Lung (tissue), 11 donors: ENCODE measurements at regions not wholly inside any gene's neighbourhood (a gene's known extent, or its start where the extent isn't known, plus 50 kb on each side); places are given as distances from the start of the nearest gene placed in this dataset.

Source experiments
- ATAC-seq: fragments of 200-7000 bp; cut with Tn5 transposase; one replicate; pipeline ENCODE4 v1.9.1; 2020; ENCODE audit warnings: moderate number of reproducible peaks; ENCODE audit not compliant: insufficient read depth, low FRiP score
- DNase-seq, 3 donors: peaks; one replicate each; pipeline ENCODE4 v3.0.0-alpha.2; 2013 to 2017
- H3K27ac ChIP-seq, 2 donors: one replicate each; pipeline ENCODE4 v1.5.1; 2013; ENCODE audit warnings: mild to moderate bottlenecking in 2 of 2, moderate library complexity in 2 of 2, control low read depth in 1 of 2, inconsistent platforms in 1 of 2, low read depth in 1 of 2, low read length in 1 of 2
- H3K27me3 ChIP-seq, 3 donors: one replicate each; pipeline ENCODE4 v1.5.1; 2013; ENCODE audit warnings: low read length in 2 of 3; ENCODE audit not compliant: control insufficient read depth in 3 of 3, insufficient read depth in 3 of 3
- H3K36me3 ChIP-seq, 4 donors: one replicate each; pipeline ENCODE4 v1.5.1; 2013; ENCODE audit warnings: low read length in 4 of 4, mild to moderate bottlenecking in 1 of 4, moderate library complexity in 1 of 4; ENCODE audit not compliant: control insufficient read depth in 4 of 4, insufficient read depth in 4 of 4
- H3K4me1 ChIP-seq, 5 donors: one replicate each; pipeline ENCODE4 v1.5.1; 2013; ENCODE audit warnings: low read length in 5 of 5, mild to moderate bottlenecking in 2 of 5, moderate library complexity in 1 of 5; ENCODE audit not compliant: control insufficient read depth in 5 of 5, insufficient read depth in 5 of 5
- H3K4me3 ChIP-seq: one replicate; pipeline ENCODE4 v1.5.1; 2013; ENCODE audit warnings: mild to moderate bottlenecking, control low read depth, moderate library complexity
- H3K9ac ChIP-seq, 2 donors: one replicate each; pipeline ENCODE4 v1.5.1; 2013; ENCODE audit warnings: low read length in 2 of 2, control low read depth in 1 of 2; ENCODE audit not compliant: insufficient read depth in 1 of 2
- H3K9me3 ChIP-seq, 4 donors: one replicate each; pipeline ENCODE4 v1.5.1; 2013; ENCODE audit warnings: low read length in 3 of 4, mild to moderate bottlenecking in 1 of 4, moderate library complexity in 1 of 4; ENCODE audit not compliant: control insufficient read depth in 4 of 4, insufficient read depth in 3 of 4
- WGBS, 2 donors: extraction: QIAGEN DNeasy Blood & Tissue Kit; methylation state at CpG; one replicate each; pipeline ENCODE4 v1.1.7; 2013; 5-methylcytosine and 5-hydroxymethylcytosine counted together
- TF ChIP-seq, protein P1 (sequence below): IDR thresholded peaks from 2 replicates; pipeline ENCODE4 v1.5.1; 2012; ENCODE audit warnings: mild to moderate bottlenecking; ENCODE audit errors: control extremely low read depth, extremely low read depth
- donor health status: control.
- donor health status: control.
- donor health status: Bipolar disorder and iron deficiency.
- donor health status: healthy.
- donor health status: DM: yes; HTN: yes; CAD: no.

DNA sequence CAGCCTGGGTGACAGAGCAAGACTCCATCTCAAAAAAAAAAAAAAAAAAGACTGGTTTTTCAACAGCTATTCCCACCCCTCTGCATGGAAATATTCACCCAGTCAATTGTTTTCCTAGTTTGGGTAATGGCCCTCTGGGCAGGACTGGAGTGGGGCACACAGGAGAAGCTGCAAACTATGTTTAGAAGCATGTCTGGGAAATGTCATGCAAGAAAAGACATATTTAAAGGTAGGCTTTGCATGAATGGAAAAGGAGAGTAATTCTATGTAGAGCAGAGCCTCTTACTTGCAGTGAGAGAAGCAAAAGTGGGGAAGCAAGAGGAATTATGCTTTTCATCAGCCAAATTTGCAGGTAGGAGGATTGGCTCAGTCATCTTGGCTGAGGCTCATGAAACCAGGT lies 276.5 kb upstream of the PLEKHG7 start:
- TF ChIP-seq, protein P1, sequence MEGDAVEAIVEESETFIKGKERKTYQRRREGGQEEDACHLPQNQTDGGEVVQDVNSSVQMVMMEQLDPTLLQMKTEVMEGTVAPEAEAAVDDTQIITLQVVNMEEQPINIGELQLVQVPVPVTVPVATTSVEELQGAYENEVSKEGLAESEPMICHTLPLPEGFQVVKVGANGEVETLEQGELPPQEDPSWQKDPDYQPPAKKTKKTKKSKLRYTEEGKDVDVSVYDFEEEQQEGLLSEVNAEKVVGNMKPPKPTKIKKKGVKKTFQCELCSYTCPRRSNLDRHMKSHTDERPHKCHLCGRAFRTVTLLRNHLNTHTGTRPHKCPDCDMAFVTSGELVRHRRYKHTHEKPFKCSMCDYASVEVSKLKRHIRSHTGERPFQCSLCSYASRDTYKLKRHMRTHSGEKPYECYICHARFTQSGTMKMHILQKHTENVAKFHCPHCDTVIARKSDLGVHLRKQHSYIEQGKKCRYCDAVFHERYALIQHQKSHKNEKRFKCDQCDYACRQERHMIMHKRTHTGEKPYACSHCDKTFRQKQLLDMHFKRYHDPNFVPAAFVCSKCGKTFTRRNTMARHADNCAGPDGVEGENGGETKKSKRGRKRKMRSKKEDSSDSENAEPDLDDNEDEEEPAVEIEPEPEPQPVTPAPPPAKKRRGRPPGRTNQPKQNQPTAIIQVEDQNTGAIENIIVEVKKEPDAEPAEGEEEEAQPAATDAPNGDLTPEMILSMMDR: no peak
- H3K9me3 ChIP-seq: no peaks in the 10 kb centered on the region
- no peak overlapping the region for H3K9ac ChIP-seq
- no peak for ATAC-seq
- H3K36me3 ChIP-seq: no peaks in the 10 kb centered on the region
- H3K4me1 ChIP-seq: peaks cover 0 to 6% (median 0%) of the 10 kb centered on the region in 5 donors
- H3K4me3 ChIP-seq: no peak overlapping the region
- no peaks in the 10 kb centered on the region for H3K27me3 ChIP-seq
- no peak overlapping the region for H3K27ac ChIP-seq
- DNase-seq: no peak

- WGBS, 2 donors: 98 to 100% methylated on average over 1 of the region's 1 CpG
- Histone ChIP-seq H3K36me3 (no peaks in the 10 kb centered on the region), H3K27me3 (no peaks in the 10 kb centered on the region), H3K9ac (no peak overlapping the region), H3K4me3 (no peak overlapping the region), H3K9me3 (no peaks in the 10 kb centered on the region), H3K4me1 (peaks cover 0 to 6% (median 0%) of the 10 kb centered on the region in 5 donors), H3K27ac (no peak overlapping the region)
- TF ChIP-seq, protein P1: no peak
- DNase-seq: no peak
- ATAC-seq: no peak
These were observed 277.6 kb upstream of the PLEKHG7 start for GRCh38 chr12:92425165-92425564.

DNA sequence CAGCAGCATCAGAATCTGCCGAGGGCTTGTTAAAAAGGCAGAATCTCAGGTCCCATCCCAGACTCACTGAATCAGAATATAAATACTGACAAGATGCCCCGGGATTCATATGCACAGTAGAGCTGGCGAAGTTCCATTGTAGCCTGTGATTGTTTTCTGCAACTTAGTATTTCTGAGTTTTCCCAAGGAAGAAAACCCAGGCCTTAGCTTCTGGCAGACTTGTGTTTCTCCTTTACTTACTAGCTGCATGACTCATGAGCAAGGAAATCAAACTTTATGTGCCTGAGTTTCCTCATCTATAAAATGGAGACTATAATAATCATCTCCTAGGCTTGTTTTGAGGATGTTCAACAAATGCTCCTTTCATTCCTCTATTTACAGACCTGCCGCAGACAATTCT lies 278.5 kb upstream of the PLEKHG7 start:
- Histone ChIP-seq H3K9me3 (no peaks in the 10 kb centered on the region), H3K27me3 (no peaks in the 10 kb centered on the region), H3K4me1 (peaks cover 0 to 6% (median 0%) of the 10 kb centered on the region in 5 donors), H3K9ac (no peak overlapping the region), H3K4me3 (no peak overlapping the region), H3K27ac (no peak overlapping the region), H3K36me3 (no peaks in the 10 kb centered on the region)
- WGBS, 2 donors: 82 to 88% methylated on average over 4 of the region's 4 CpGs
- ATAC-seq (no peak), DNase-seq (peak in 2 of 3 donors; percentile 9 to 22)
- TF ChIP-seq, protein P1: no peak

DNA sequence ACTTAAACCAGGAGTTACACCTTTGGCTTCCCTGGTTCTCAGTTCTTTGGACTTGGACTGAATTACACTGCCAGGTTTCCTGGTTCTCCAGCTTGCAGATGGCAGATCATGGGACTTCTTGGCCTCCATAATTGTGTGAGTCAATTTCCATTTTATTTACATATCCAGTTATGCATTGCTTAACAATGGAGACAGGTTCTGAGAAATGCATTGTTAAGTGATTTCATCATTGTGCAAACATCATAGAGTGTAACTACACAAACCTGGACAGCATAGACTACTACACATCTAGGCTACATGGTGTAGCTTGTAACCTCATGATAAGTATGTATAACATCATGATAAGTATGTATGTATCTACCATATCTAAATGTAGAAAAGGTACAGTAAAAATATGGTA lies 276.1 kb upstream of the BTG1 start:
- no peaks in the 10 kb centered on the region for H3K9me3 ChIP-seq

More for the DNA sequence above, 276.1 kb upstream of the BTG1 start:
- TF ChIP-seq, protein P1: no peak
- Histone ChIP-seq H3K27ac (no peak overlapping the region), H3K4me1 (peaks cover 0 to 7% (median 0%) of the 10 kb centered on the region in 5 donors), H3K27me3 (no peaks in the 10 kb centered on the region), H3K36me3 (no peaks in the 10 kb centered on the region), H3K4me3 (no peak overlapping the region), H3K9ac (no peak overlapping the region)
- DNase-seq (no peak), ATAC-seq (no peak)
